HG03575 (cell line): ENCODE measurements at regions not wholly inside any gene's neighbourhood (a gene's known extent, or its start where the extent isn't known, plus 50 kb on each side); places are given as distances from the start of the nearest gene placed in this dataset.
"Not testable (repeated sequence)": the region's sequence is repeated elsewhere in the genome, so short reads cannot be mapped to it uniquely, and the experiment has no call there.

Experiments used
- ATAC-seq: cut with Tn5 transposase; IDR thresholded peaks from one replicate; pipeline ENCODE4 v1.9.1; 2021; ENCODE audit not compliant: unreplicated experiment, insufficient number of reproducible peaks, low FRiP score; ENCODE audit errors: extremely low read depth

GRCh38 chr6:134663356-134663755, 286.5 kb downstream of the ALDH8A1 start:
- no peak for ATAC-seq

DNA sequence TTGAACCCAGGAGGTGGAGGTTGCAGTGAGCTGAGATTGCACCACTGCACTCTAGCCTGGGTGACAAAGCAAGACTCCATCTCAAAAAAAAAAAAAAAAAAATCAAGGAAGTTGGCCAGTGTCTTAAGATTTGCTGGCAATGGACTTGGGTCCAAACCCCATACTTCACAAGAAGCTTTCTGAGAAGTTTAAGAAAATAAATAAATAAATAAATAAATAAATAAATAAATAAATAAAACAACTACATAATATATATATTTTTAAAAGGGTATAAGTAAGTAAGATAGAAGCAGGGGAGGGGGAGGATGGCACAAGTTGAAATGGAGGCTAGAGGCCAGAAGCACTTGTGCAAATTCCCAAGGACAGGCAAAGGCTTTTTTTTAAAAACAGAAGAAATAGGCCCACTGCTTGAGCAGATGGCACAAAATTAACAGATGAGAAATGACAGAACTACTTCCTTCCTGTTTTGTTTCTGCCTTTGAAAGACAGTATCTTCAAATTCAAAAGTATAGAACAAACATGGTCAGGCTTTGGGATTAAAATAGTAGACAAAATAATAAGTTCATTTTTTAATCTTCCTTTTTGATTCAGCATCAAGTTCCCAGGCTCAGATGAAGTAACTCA, 287.7 kb downstream of the ALDH8A1 start:
- no peak for ATAC-seq

- ATAC-seq = not testable (repeated sequence)
Measured at GRCh38 chr6:134659885-134660284, 290.0 kb downstream of the ALDH8A1 start.

- ATAC-seq = no peak
Measured at GRCh38 chr6:134658596-134658995, 291.3 kb downstream of the ALDH8A1 start.

DNA sequence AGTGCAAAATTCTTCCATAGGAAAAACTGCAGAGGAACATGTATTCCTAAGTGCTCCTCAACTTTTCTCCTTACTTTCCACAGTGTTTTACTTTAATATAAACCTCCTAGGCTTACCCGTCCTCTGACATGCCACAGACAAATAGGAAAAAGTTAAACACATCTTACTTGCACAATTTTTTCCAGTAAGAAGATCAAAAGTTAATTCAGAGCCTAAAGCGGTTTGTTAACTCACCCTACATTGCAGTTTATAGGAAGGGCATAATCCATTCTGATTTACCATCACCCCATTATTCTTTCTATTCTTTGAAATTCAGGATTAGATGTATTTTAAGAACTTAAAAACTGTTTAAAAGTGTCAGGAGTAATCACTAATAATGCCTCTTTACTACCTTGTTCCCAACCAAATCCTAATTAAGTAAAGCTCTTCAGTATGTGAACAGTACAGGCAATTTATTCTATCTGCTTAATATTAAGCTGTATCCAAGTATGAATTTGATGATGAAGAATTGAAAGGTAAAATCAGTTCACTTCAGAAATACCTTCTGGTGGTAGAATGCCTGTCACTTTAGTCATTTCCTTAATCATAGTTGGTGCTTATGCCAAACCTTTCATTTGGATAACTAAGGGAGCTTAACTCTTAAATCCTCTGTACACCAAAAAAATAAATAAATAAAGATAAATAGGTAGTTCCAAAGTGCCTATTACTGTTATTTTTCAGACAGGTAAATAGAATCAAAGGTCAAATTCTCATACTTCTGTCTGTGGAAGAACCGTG, 292.0 kb downstream of the ALDH8A1 start:
- ATAC-seq = no peak

- ATAC-seq = no peak
Measured at GRCh38 chr6:134657343-134657742, 292.6 kb downstream of the ALDH8A1 start.

DNA sequence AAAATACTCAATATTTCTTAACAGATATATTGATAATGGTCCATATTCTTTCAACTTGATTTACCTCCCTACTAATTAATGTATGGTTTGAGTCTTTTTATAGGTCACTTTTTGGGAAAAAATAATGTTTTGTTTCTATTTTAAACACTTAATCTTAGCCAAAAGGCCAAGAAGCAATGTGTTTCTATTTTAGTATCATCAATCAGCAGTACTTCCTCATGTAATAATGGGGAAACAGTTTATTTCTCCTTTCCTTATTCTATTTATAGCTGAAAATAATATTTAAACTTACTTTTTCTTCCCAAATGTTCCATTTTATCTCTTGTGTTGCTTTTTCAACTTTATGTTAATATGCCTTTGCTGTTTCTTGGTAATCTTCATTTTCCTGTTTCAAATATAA, 295.1 kb downstream of the ALDH8A1 start:
- ATAC-seq = no peak

GRCh38 chr6:134651519-134651918, 298.4 kb downstream of the ALDH8A1 start:
- no peak for ATAC-seq

- no peak for ATAC-seq
Measured at GRCh38 chr6:134647861-134648260, 302.0 kb downstream of the ALDH8A1 start.

GRCh38 chr6:134642819-134643218, 307.1 kb downstream of the ALDH8A1 start:
- ATAC-seq = no peak

- ATAC-seq = no peak
Measured at GRCh38 chr6:134642279-134642678, 307.6 kb downstream of the ALDH8A1 start.

DNA sequence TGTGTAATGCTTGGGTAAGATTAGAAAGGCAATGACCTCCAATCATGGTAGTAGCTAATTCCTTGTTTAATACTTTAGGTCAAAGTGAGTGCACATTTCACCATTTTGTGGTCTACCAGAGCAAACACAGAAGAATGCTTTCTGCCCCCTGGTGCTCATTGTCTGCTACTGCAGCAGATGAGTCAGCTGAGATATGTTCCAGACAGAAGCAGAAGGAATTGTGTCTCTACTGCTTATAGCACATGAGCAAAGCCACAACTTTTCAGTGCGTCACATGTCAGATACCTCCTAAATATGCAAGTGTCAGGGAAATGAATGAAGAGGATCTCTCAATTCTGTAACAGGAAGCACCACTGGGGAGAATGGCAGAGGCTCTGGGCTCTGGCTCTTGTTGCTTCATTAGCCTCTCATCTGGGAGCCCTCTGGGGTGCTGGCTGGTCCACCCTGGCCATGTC, 308.9 kb downstream of the ALDH8A1 start:
- no peak for ATAC-seq

DNA sequence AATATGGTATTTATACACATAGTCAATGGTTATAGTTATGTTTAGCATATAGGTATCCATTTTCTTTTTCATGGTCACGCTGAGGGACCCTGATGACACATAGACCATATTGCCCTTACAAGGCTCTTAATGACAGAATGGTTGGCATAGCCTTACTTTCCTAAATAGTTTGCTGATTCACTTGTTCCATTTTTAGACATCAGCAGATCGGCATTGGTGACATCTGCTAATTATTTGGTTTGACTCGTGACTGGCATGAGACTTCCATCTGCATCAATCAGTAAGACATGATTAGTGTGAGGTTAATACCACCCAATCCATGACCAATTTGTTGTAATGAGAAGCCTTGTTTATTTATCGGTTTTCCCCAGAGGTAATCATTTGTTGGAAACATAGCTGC, 309.7 kb downstream of the ALDH8A1 start:
- no peak for ATAC-seq

DNA sequence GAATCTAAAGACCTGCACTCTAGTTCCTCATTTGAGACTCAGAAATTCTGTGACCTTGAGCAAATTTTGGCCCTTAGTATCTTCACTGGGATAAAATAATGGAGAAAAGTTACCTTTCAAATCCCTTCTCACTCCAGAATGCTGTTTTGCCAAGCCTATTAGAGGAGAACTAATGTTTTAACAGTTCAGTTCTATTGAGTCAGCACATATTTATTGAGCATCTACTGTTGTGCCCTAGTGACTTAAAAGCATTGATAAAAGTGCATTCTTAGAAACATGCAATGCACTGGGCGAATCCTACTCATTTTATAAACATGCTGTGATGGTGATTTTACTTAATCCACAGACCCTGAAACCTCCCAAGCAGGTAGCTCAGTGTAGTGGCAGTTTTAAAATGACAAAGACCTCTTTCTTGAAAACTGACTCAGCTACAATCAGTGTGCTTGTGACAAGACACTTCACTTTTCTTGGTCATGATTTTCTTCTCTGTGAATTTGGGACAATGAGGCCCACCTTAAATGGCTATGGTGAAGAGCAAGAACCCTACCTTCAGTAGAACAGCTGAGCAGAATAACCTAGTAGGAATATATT, 312.0 kb downstream of the ALDH8A1 start:
- ATAC-seq = no peak

DNA sequence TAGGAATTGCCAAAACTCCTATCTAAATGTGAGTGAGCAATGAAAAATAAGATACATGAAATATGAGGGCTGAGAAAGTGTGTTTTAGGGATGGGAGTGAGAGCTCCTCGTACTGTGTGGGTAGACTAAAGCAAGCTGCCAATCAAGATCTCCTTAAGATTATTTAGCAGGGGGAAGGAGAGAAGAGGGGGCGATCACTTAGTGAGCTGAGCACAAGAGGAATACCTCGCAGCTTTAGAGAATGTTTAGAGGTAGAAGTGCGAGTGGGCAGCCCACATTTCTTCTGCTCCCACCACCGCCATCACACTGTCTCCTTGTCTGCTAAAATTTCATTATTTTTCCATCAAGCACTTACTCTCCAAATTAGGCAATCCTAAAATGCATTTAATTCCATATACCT, 312.6 kb downstream of the ALDH8A1 start:
- ATAC-seq = no peak

DNA sequence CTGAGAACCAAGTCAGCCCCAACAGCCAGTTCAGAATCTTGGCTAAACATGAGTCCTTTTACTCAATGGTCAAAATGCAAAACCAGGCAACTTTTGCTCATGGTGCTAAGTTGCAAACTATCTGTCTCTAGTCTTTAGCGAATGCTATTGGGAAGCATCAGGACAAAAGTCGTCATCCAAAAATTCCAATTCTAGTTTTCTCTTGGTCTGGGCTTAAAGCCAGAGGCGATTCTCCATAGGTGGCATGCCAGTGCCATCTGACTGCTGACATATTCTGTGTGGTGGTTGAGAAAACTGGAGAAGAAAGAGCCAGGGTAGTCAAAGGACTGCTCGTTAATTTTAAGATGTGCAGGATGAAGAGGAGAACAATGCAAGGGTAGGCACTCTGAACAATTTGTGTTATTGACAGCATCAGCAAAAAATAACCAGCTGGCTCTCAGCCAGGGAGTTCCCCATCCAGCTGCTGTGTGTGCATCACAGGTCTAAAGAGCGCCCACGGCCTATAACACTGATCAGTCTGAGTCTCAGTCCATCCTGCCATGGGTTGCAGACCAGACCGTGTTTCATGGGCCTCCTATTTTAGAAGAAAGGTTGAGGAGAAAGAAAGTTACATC, 313.6 kb downstream of the ALDH8A1 start:
- ATAC-seq = no peak

DNA sequence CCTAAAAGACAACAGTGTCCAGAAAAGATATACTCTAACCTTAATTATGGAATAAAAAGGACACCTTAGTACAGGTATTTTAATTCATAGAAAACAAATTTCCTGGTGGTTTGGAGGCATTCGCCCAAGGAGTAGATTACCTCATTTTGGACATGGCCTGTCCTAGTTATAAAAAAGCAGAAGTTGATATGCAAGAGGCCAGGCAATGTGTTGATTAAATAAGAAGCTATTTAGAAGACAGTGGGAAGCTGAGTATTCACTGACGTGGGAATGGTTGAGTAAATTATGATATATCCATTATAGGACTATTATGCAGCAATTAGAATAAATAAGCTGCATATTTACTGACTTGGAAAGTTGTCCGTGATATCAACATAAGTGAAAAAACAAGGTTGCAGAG, 314.9 kb downstream of the ALDH8A1 start:
- ATAC-seq = no peak

DNA sequence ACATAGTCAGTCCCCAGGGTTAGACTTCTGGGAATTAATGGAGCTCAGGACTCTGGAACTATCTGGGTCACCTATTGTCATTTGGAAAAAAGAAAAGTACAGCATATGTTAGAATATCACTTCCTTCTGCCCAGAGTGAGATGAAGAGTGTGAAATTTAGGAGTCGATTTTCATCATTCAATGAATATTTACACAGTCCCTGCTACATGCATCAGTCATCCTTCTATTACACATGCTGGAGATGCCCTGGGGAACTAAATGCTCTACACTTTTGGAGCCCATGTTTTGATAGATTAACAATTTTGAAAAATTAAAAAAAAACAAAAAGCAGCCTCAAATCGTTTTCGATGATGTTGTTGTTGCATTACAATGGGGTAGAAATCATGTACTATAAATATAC, 315.4 kb downstream of the ALDH8A1 start:
- ATAC-seq = no peak

GRCh38 chr6:134632982-134633940, 315.3 kb upstream of the SGK1 start:
- not testable (repeated sequence) for ATAC-seq
